H9 (cell line): ENCODE measurements at regions not wholly inside any gene's neighbourhood (a gene's known extent, or its start where the extent isn't known, plus 50 kb on each side); places are given as distances from the start of the nearest gene placed in this dataset.

Experiments used
- DNase-seq: peaks from one replicate; pipeline ENCODE4 v3.0.0-alpha.2; 2017
- H2AFZ ChIP-seq: one replicate; pipeline ENCODE4 v1.6.1; 2013; ENCODE audit warnings: mild to moderate bottlenecking, low read length, control low read depth, moderate library complexity
- H2AK5ac ChIP-seq: 2 replicates; pipeline ENCODE4 v1.6.1; 2013; ENCODE audit warnings: low read length, control low read depth, mixed read lengths; ENCODE audit not compliant: insufficient read length
- H2BK120ac ChIP-seq: one replicate; pipeline ENCODE4 v1.6.1; 2013; ENCODE audit warnings: low read depth, mild to moderate bottlenecking, low read length, control low read depth, inconsistent platforms; ENCODE audit not compliant: poor library complexity, severe bottlenecking
- H2BK12ac ChIP-seq: 2 replicates; pipeline ENCODE4 v1.6.1; 2013; ENCODE audit warnings: low read length, control low read depth, mixed read lengths, low read depth; ENCODE audit not compliant: insufficient read length
- H2BK15ac ChIP-seq: 2 replicates; pipeline ENCODE4 v1.6.1; 2013; ENCODE audit warnings: low read depth, low read length, control low read depth
- H2BK20ac ChIP-seq: one replicate; pipeline ENCODE4 v1.6.1; 2013; ENCODE audit warnings: low read depth, mild to moderate bottlenecking, low read length, control low read depth, inconsistent platforms; ENCODE audit not compliant: poor library complexity, severe bottlenecking
- H2BK5ac ChIP-seq: 2 replicates; pipeline ENCODE4 v1.6.1; 2013; ENCODE audit warnings: low read length, control low read depth, mixed read lengths; ENCODE audit not compliant: insufficient read length
- H3K14ac ChIP-seq: 2 replicates; pipeline ENCODE4 v1.6.1; 2013; ENCODE audit warnings: low read length, control low read depth; ENCODE audit not compliant: insufficient read depth
- H3K18ac ChIP-seq: 2 replicates; pipeline ENCODE4 v1.6.1; 2013; ENCODE audit warnings: low read depth, mild to moderate bottlenecking, mixed read lengths, low read length, control low read depth; ENCODE audit not compliant: insufficient read length
- H3K23ac ChIP-seq: 2 replicates; pipeline ENCODE4 v1.6.1; 2013; ENCODE audit warnings: low read length, control low read depth, mixed read lengths, low read depth; ENCODE audit not compliant: insufficient read length
- H3K23me2 ChIP-seq: 2 replicates; pipeline ENCODE4 v1.6.1; 2013; ENCODE audit warnings: low read depth, mild to moderate bottlenecking, mixed read lengths, low read length, control low read depth; ENCODE audit not compliant: insufficient read length, poor library complexity, severe bottlenecking
- H3K27ac ChIP-seq: 2 replicates; pipeline ENCODE4 v1.5.1; 2013; ENCODE audit warnings: low read length, control low read depth, mixed read lengths, low read depth; ENCODE audit not compliant: insufficient read length
- H3K27me3 ChIP-seq: 2 replicates; pipeline ENCODE4 v1.6.1; 2013; ENCODE audit warnings: low read length, control low read depth, inconsistent platforms; ENCODE audit not compliant: insufficient read depth
- H3K4ac ChIP-seq: 2 replicates; pipeline ENCODE4 v1.6.1; 2013; ENCODE audit warnings: low read depth, mild to moderate bottlenecking, control low read depth, inconsistent platforms, low read length, moderate library complexity
- H3K4me1 ChIP-seq: 2 replicates; pipeline ENCODE4 v1.6.1; 2013; ENCODE audit warnings: low read length, control low read depth, inconsistent platforms; ENCODE audit not compliant: insufficient read depth
- H3K4me2 ChIP-seq: 2 replicates; pipeline ENCODE4 v1.6.1; 2013; ENCODE audit warnings: low read length, control low read depth, mixed read lengths; ENCODE audit not compliant: insufficient read length, insufficient read depth
- H3K56ac ChIP-seq: 2 replicates; pipeline ENCODE4 v1.6.1; 2013; ENCODE audit warnings: low read depth, mild to moderate bottlenecking, mixed read lengths, low read length, control low read depth; ENCODE audit not compliant: insufficient read length
- H3K79me1 ChIP-seq: 2 replicates; pipeline ENCODE4 v1.6.1; 2013; ENCODE audit warnings: low read depth, mild to moderate bottlenecking, moderate library complexity, low read length, control low read depth, inconsistent platforms; ENCODE audit not compliant: insufficient read depth, poor library complexity, severe bottlenecking
- H3K79me2 ChIP-seq: 2 replicates; pipeline ENCODE4 v1.6.1; 2013; ENCODE audit warnings: low read length, control low read depth, inconsistent platforms; ENCODE audit not compliant: insufficient read depth
- H3K9ac ChIP-seq: 2 replicates; pipeline ENCODE4 v1.6.1; 2013; ENCODE audit warnings: low read length, control low read depth, mixed read lengths; ENCODE audit not compliant: insufficient read length; ENCODE audit errors: extremely low read depth
- H3K9me3 ChIP-seq: one replicate; pipeline ENCODE4 v1.6.1; 2013; ENCODE audit warnings: low read depth, low read length, inconsistent platforms; ENCODE audit not compliant: control insufficient read depth
- H3T11ph ChIP-seq: one replicate; pipeline ENCODE4 v1.6.1; 2013; ENCODE audit warnings: mild to moderate bottlenecking, low read length, control low read depth, inconsistent platforms
- H4K20me1 ChIP-seq: one replicate; pipeline ENCODE4 v1.6.1; 2013; ENCODE audit not compliant: control insufficient read depth, insufficient read length, insufficient read depth
- H4K5ac ChIP-seq: 2 replicates; pipeline ENCODE4 v1.6.1; 2013; ENCODE audit warnings: low read depth, mild to moderate bottlenecking, mixed read lengths, low read length, control low read depth; ENCODE audit not compliant: insufficient read length
- H4K8ac ChIP-seq: replicated peaks from 2 replicates; pipeline ENCODE4 v1.6.1; 2013; ENCODE audit warnings: low read length, control low read depth, mixed read lengths, low read depth; ENCODE audit not compliant: insufficient read length
- H4K91ac ChIP-seq: 2 replicates; pipeline ENCODE4 v1.6.1; 2013; ENCODE audit warnings: low read depth, mild to moderate bottlenecking, moderate library complexity, mixed read lengths, low read length, control low read depth; ENCODE audit not compliant: insufficient read length
- H3K27ac Mint-ChIP-seq, 3 experiments: 2 replicates in 2 of 3; 3 replicates in 1 of 3; pipeline ENCODE4 v1.8.0; 2020 to 2021; ENCODE audit warnings: mixed read lengths in 3 of 3, mild to moderate bottlenecking in 1 of 3, moderate library complexity in 1 of 3
- H3K27me3 Mint-ChIP-seq: 2 replicates; pipeline ENCODE4 v1.8.0; 2021; ENCODE audit warnings: low read depth, mild to moderate bottlenecking, moderate library complexity, mixed read lengths
- H3K36me3 Mint-ChIP-seq, 3 experiments: 2 replicates in 2 of 3; 3 replicates in 1 of 3; pipeline ENCODE4 v1.8.0; 2020 to 2021; ENCODE audit warnings: low read depth in 3 of 3, mixed read lengths in 3 of 3; ENCODE audit not compliant: insufficient read depth in 1 of 3
- H3K4me1 Mint-ChIP-seq, 2 experiments: 2 replicates each; pipeline ENCODE4 v1.8.0; 2020; ENCODE audit warnings: mixed read lengths in 2 of 2
- H3K4me3 Mint-ChIP-seq, 2 experiments: 2 replicates in 1 of 2; 3 replicates in 1 of 2; pipeline ENCODE4 v1.8.0; 2020 to 2021; ENCODE audit warnings: mild to moderate bottlenecking in 2 of 2, mixed read lengths in 2 of 2, moderate library complexity in 1 of 2
- H3K9me3 Mint-ChIP-seq, 2 experiments: 2 replicates in 1 of 2; 3 replicates in 1 of 2; pipeline ENCODE4 v1.8.0; 2020; ENCODE audit warnings: mild to moderate bottlenecking in 2 of 2, mixed read lengths in 2 of 2, moderate library complexity in 1 of 2
- CTCF ChIP-seq: fragments of 200-600 bp; sonication (generic); conservative IDR thresholded peaks from 3 replicates; pipeline ENCODE4 v1.8.0; 2021; ENCODE audit warnings: antibody characterized with exemption, mild to moderate bottlenecking
- WGBS: extraction: QIAGEN DNeasy Blood & Tissue Kit; methylation state at CpG from one replicate; pipeline ENCODE4 v1.1.7; 2013; ENCODE audit warnings: missing lambda C conversion rate, low lambda C conversion rate, mixed read lengths; ENCODE audit not compliant: insufficient read length; ENCODE audit errors: extremely low coverage; 5-methylcytosine and 5-hydroxymethylcytosine counted together

GRCh38 chr1:177429234-177429633 lies 258.5 kb downstream of the BRINP2 start:
- Histone ChIP-seq H3K23ac (no peak overlapping the region), H3T11ph (no peak overlapping the region), H2BK12ac (no peak overlapping the region), H2BK20ac (no peak overlapping the region), H4K91ac (no peak overlapping the region), H3K27me3 (no peaks in the 10 kb centered on the region), H2AK5ac (no peak overlapping the region), H4K8ac (no peak overlapping the region), H2BK5ac (no peak overlapping the region), H2BK15ac (no peak overlapping the region), H3K9me3 (no peaks in the 10 kb centered on the region), H3K4me2 (no peak overlapping the region), H3K18ac (no peak overlapping the region), H2AFZ (no peak overlapping the region), H3K9ac (no peak overlapping the region), H2BK120ac (no peak overlapping the region), H3K4me1 (no peaks in the 10 kb centered on the region), H3K56ac (no peak overlapping the region), H3K14ac (no peak overlapping the region), H3K79me2 (no peaks in the 10 kb centered on the region), H3K79me1 (no peaks in the 10 kb centered on the region), H3K23me2 (no peaks in the 10 kb centered on the region), H4K5ac (no peak overlapping the region), H3K27ac (no peak overlapping the region), H4K20me1 (no peaks in the 10 kb centered on the region), H3K4ac (no peak overlapping the region)
- no peak overlapping the region for H3K27ac Mint-ChIP-seq
- H3K27me3 Mint-ChIP-seq = no peaks in the 10 kb centered on the region; the same call in none of the 2 replicates
- no CpG with 5 or more reads among the region's 2 CpGs for WGBS
- no peak for DNase-seq
- no peaks in the 10 kb centered on the region for H3K9me3 Mint-ChIP-seq
- no peak overlapping the region for H3K4me3 Mint-ChIP-seq
- peak; percentile 27; the same call in 1 of the 3 replicates for TF ChIP-seq CTCF
- no peaks in the 10 kb centered on the region for H3K36me3 Mint-ChIP-seq
- no peaks in the 10 kb centered on the region for H3K4me1 Mint-ChIP-seq
